AG10803 (cell line): ENCODE measurements at regions not wholly inside any gene's neighbourhood (a gene's known extent, or its start where the extent isn't known, plus 50 kb on each side); places are given as distances from the start of the nearest gene placed in this dataset.

ENCODE experiments used
- DNase-seq: peaks from one replicate; pipeline ENCODE4 v3.0.0; 2010; ENCODE audit warnings: low read depth
- H3K4me3 ChIP-seq: 2 replicates; pipeline ENCODE4 v1.5.1; 2011; ENCODE audit warnings: mild to moderate bottlenecking, low read length, control low read depth
- TF ChIP-seq, protein P1 (sequence below): conservative IDR thresholded peaks from 2 replicates; pipeline ENCODE4 v1.5.1; 2011; ENCODE audit warnings: mild to moderate bottlenecking, low read length, control low read depth, inconsistent platforms

GRCh38 chr18:29821544-29821943 lies 1221.0 kb downstream of the DSC3 start:
- no peak overlapping the region for H3K4me3 ChIP-seq
- no peak for DNase-seq
- TF ChIP-seq, protein P1, sequence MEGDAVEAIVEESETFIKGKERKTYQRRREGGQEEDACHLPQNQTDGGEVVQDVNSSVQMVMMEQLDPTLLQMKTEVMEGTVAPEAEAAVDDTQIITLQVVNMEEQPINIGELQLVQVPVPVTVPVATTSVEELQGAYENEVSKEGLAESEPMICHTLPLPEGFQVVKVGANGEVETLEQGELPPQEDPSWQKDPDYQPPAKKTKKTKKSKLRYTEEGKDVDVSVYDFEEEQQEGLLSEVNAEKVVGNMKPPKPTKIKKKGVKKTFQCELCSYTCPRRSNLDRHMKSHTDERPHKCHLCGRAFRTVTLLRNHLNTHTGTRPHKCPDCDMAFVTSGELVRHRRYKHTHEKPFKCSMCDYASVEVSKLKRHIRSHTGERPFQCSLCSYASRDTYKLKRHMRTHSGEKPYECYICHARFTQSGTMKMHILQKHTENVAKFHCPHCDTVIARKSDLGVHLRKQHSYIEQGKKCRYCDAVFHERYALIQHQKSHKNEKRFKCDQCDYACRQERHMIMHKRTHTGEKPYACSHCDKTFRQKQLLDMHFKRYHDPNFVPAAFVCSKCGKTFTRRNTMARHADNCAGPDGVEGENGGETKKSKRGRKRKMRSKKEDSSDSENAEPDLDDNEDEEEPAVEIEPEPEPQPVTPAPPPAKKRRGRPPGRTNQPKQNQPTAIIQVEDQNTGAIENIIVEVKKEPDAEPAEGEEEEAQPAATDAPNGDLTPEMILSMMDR: no peak

DNA sequence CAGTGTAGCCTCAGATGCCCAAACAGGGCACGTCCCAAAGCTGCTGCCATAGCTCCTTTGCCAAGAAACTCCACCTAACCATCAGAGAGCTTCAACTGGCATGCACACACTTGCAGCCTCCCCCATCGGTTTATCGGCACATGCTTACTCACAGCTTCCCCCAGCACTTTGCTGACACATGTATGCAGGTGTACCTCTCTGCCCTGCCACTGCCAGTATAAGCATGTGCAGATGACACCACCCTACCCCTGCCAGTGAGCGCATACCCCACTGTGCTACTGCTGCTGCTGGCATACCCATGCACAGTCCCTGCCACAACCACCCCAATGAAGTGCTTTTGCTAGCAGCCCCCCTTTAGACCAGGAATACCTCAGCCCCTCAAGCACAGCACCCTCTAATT lies 1231.0 kb downstream of the DSC3 start:
- no peak for DNase-seq
- TF ChIP-seq, protein P1: no peak
- no peak overlapping the region for H3K4me3 ChIP-seq

- no peak for DNase-seq
- no peak overlapping the region for H3K4me3 ChIP-seq
- TF ChIP-seq, protein P1: no peak
These were observed 1261.7 kb downstream of the DSC3 start for GRCh38 chr18:29780816-29781215.

- TF ChIP-seq, protein P1: no peak
- DNase-seq: peak; percentile 6
- no peak overlapping the region for H3K4me3 ChIP-seq
These were observed 1263.4 kb downstream of the DSC3 start for GRCh38 chr18:29779096-29779495.

GRCh38 chr18:29753379-29753778 lies 1289.2 kb downstream of the DSC3 start:
- H3K4me3 ChIP-seq: no peak overlapping the region
- DNase-seq: no peak
- TF ChIP-seq, protein P1: no peak

DNA sequence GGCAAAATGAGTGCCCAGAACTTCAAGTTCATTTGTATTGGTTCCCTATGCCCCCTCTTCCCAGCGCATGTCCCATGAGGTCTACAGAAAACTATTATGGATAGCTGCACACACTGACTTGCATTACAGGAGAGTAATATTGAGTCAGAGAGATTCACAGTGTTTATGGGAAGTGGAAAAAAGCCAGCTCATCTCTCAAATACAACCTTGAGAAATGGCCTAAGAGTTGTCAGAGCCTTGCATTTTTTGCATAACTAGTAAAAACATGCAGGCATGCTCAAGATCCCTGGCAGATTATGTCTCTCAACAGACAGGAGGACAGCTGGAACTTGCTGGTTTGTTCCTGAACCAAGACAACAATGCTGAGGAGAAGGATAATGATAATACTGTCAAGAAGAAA lies 1292.8 kb downstream of the DSC3 start:
- DNase-seq: peak; percentile 81
- TF ChIP-seq, protein P1: no peak
- no peak overlapping the region for H3K4me3 ChIP-seq

DNA sequence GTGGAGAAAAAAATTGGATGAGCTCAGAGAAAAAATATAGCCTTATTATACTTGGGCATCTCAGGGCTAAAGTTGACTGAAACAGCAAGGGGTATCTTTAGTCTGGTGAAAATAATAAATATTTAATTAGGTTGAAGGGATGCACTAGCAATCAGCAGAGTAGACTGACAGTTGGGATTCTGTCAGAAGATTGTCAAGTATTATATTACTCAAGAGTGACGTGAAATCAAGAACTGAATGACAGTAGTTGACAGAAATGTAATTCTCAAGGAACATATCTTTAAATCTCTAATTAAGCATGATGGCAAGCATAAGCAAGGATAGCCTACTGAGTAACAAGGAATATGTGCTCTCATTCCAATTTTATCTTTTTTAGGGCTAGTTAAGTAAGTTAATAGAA lies 1301.1 kb downstream of the DSC3 start:
- H3K4me3 ChIP-seq: no peak overlapping the region
- no peak for DNase-seq
- TF ChIP-seq, protein P1: no peak
